ENCODE measurements at regions not wholly inside any gene's neighbourhood (a gene's known extent, or its start where the extent isn't known, plus 50 kb on each side); places are given as distances from the start of the nearest gene placed in this dataset.

DNA sequence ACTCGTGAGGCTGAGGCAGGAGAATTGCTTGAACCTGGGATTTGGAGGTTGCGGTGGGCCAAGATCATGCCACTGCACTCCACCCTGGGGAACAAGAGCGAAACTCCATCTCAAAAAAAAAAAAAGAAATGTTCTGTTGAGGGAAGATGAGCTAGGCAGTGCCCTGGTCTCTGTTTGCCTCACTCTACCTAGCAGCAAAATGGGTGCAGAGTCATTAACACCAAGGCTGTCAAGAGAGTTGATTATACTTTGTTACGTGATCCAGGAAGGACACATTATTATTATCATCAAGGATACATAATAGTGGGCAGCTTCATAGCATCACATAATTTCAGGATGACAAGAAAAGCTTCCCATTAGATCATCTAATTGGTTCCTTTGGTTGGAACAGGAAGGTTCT lies 84.3 kb upstream of the MAP1LC3B2 start:
- TF ChIP-seq POLR2A (IDR thresholded peaks at IDR 0.05) (no peak), CTCF (IDR thresholded peaks at IDR 0.05) (no peak)

Measured in lower leg skin (tissue), 3 donors.